GM21447 (cell line): ENCODE measurements at regions not wholly inside any gene's neighbourhood (a gene's known extent, or its start where the extent isn't known, plus 50 kb on each side); places are given as distances from the start of the nearest gene placed in this dataset.
A peak's percentile ranks its signal among the peaks of the same experiment; 100 is the strongest.
"Not testable (repeated sequence)": the region's sequence is repeated elsewhere in the genome, so short reads cannot be mapped to it uniquely, and the experiment has no call there.

Experiments
- ATAC-seq: cut with Tn5 transposase; IDR thresholded peaks from one replicate; pipeline ENCODE4 v1.9.1; 2021; ENCODE audit not compliant: unreplicated experiment

GRCh38 chr2:186348200-186348599, 137.9 kb upstream of the ZC3H15 start:
- no peak for ATAC-seq

- ATAC-seq, result peak; percentile 74
Observed at GRCh38 chr2:186349508-186349907, 136.6 kb upstream of the ZC3H15 start.

GRCh38 chr2:186354160-186354559, 131.9 kb upstream of the ZC3H15 start:
- not testable (repeated sequence) for ATAC-seq

GRCh38 chr2:186365406-186365805, 120.7 kb upstream of the ZC3H15 start:
- no peak for ATAC-seq

GRCh38 chr2:186379052-186379451, 107.0 kb upstream of the ZC3H15 start:
- no peak for ATAC-seq

- no peak for ATAC-seq
Observed at GRCh38 chr2:186380805-186381204, 105.3 kb upstream of the ZC3H15 start.

GRCh38 chr2:186381573-186381972, 104.5 kb upstream of the ZC3H15 start:
- no peak for ATAC-seq

GRCh38 chr2:186382932-186383331, 103.1 kb upstream of the ZC3H15 start:
- no peak for ATAC-seq

GRCh38 chr2:186384226-186384625, 101.8 kb upstream of the ZC3H15 start:
- no peak for ATAC-seq

- not testable (repeated sequence) for ATAC-seq
Observed at GRCh38 chr2:186385638-186386201, 100.3 kb upstream of the ZC3H15 start.

- peak; percentile 99 for ATAC-seq
Observed at GRCh38 chr2:186399082-186399644, 86.9 kb upstream of the ZC3H15 start.

GRCh38 chr2:186405842-186406241, 80.2 kb upstream of the ZC3H15 start:
- ATAC-seq, result no peak

GRCh38 chr2:186407611-186408010, 78.4 kb upstream of the ZC3H15 start:
- ATAC-seq, result no peak

- ATAC-seq, result no peak
Observed at GRCh38 chr2:186410802-186411201, 75.3 kb upstream of the ZC3H15 start.

GRCh38 chr2:186422226-186422625, 63.8 kb upstream of the ZC3H15 start:
- ATAC-seq, result no peak

- ATAC-seq, result no peak
Observed at GRCh38 chr2:186423481-186423880, 62.6 kb upstream of the ZC3H15 start.

- ATAC-seq, result no peak
Observed at GRCh38 chr2:186424265-186424664, 61.8 kb upstream of the ZC3H15 start.

- no peak for ATAC-seq
Observed at GRCh38 chr2:186425576-186425975, 60.5 kb upstream of the ZC3H15 start.

- peak; percentile 95 for ATAC-seq
Observed at GRCh38 chr2:186426153-186427016, 59.7 kb upstream of the ZC3H15 start.

- ATAC-seq, result peak; percentile 28
Observed at GRCh38 chr2:186427017-186427350, 59.1 kb upstream of the ZC3H15 start.

- ATAC-seq, result no peak
Observed at GRCh38 chr2:186427970-186428369, 58.1 kb upstream of the ZC3H15 start.

- ATAC-seq, result no peak
Observed at GRCh38 chr2:186429104-186429503, 57.0 kb upstream of the ZC3H15 start.
